ENCODE measurements at regions not wholly inside any gene's neighbourhood (a gene's known extent, or its start where the extent isn't known, plus 50 kb on each side); places are given as distances from the start of the nearest gene placed in this dataset.

- DNase-seq (ENCODE audit: low spot score) = no peak
- in situ Hi-C loops (cut with HindIII; ENCODE audit: low sequenced_read_pairs) = no loop called here
These were observed 190.8 kb upstream of the MTPN start for GRCh38 chr7:136167991-136168390.

- in situ Hi-C loops (cut with HindIII; ENCODE audit: low sequenced_read_pairs) = no loop called here
- DNase-seq (ENCODE audit: low spot score) = no peak
These were observed 189.4 kb upstream of the MTPN start for GRCh38 chr7:136166521-136166920.

GRCh38 chr7:136163340-136163801 lies 186.2 kb upstream of the MTPN start:
- no peak for DNase-seq (ENCODE audit: low spot score)
- in situ Hi-C loops (cut with HindIII; ENCODE audit: low sequenced_read_pairs) = no loop called here

- in situ Hi-C loops (cut with HindIII; ENCODE audit: low sequenced_read_pairs) = no loop called here
- DNase-seq (ENCODE audit: low spot score) = no peak
These were observed 173.2 kb upstream of the MTPN start for GRCh38 chr7:136150311-136150710.

GRCh38 chr7:136148920-136149319 lies 171.8 kb upstream of the MTPN start:
- DNase-seq (ENCODE audit: low spot score) = no peak
- in situ Hi-C loops (cut with HindIII; ENCODE audit: low sequenced_read_pairs) = no loop called here

- in situ Hi-C loops (cut with HindIII; ENCODE audit: low sequenced_read_pairs) = no loop called here
- no peak for DNase-seq (ENCODE audit: low spot score)
These were observed 169.8 kb upstream of the MTPN start for GRCh38 chr7:136146925-136147324.

GRCh38 chr7:136144182-136144581 lies 167.0 kb upstream of the MTPN start:
- no peak for DNase-seq (ENCODE audit: low spot score)
- in situ Hi-C loops (cut with HindIII; ENCODE audit: low sequenced_read_pairs) = no loop called here

- DNase-seq (ENCODE audit: low spot score) = peak; percentile 17
- in situ Hi-C loops (cut with HindIII; ENCODE audit: low sequenced_read_pairs) = no loop called here
These were observed 166.1 kb upstream of the MTPN start for GRCh38 chr7:136143271-136143670.

- no peak for DNase-seq (ENCODE audit: low spot score)
- in situ Hi-C loops (cut with HindIII; ENCODE audit: low sequenced_read_pairs) = no loop called here
These were observed 165.4 kb upstream of the MTPN start for GRCh38 chr7:136142583-136142982.

- DNase-seq (ENCODE audit: low spot score) = no peak
- in situ Hi-C loops (cut with HindIII; ENCODE audit: low sequenced_read_pairs) = no loop called here
These were observed 163.3 kb upstream of the MTPN start for GRCh38 chr7:136140469-136140868.

GRCh38 chr7:136139417-136139816 lies 162.3 kb upstream of the MTPN start:
- peak; percentile 61 for DNase-seq (ENCODE audit: low spot score)
- in situ Hi-C loops (cut with HindIII; ENCODE audit: low sequenced_read_pairs) = no loop called here

- DNase-seq (ENCODE audit: low spot score) = peak; percentile 33
- in situ Hi-C loops (cut with HindIII; ENCODE audit: low sequenced_read_pairs) = no loop called here
These were observed 161.8 kb upstream of the MTPN start for GRCh38 chr7:136138991-136139390.

- in situ Hi-C loops (cut with HindIII; ENCODE audit: low sequenced_read_pairs) = no loop called here
- no peak for DNase-seq (ENCODE audit: low spot score)
These were observed 159.8 kb upstream of the MTPN start for GRCh38 chr7:136136906-136137454.

- DNase-seq (ENCODE audit: low spot score) = no peak
- in situ Hi-C loops (cut with HindIII; ENCODE audit: low sequenced_read_pairs) = no loop called here
These were observed 157.3 kb upstream of the MTPN start for GRCh38 chr7:136134503-136134902.

GRCh38 chr7:136133551-136133950 lies 156.4 kb upstream of the MTPN start:
- in situ Hi-C loops (cut with HindIII; ENCODE audit: low sequenced_read_pairs) = no loop called here
- no peak for DNase-seq (ENCODE audit: low spot score)

GRCh38 chr7:136131304-136131630 lies 154.1 kb upstream of the MTPN start:
- no peak for DNase-seq (ENCODE audit: low spot score)
- in situ Hi-C loops (cut with HindIII; ENCODE audit: low sequenced_read_pairs) = no loop called here

- in situ Hi-C loops (cut with HindIII; ENCODE audit: low sequenced_read_pairs) = no loop called here
- DNase-seq (ENCODE audit: low spot score) = no peak
These were observed 153.5 kb upstream of the MTPN start for GRCh38 chr7:136130511-136131303.

GRCh38 chr7:136128050-136128449 lies 150.9 kb upstream of the MTPN start:
- in situ Hi-C loops (cut with HindIII; ENCODE audit: low sequenced_read_pairs) = no loop called here
- no peak for DNase-seq (ENCODE audit: low spot score)

GRCh38 chr7:136123352-136123751 lies 146.2 kb upstream of the MTPN start:
- in situ Hi-C loops (cut with HindIII; ENCODE audit: low sequenced_read_pairs) = no loop called here
- DNase-seq (ENCODE audit: low spot score) = no peak

- in situ Hi-C loops (cut with HindIII; ENCODE audit: low sequenced_read_pairs) = no loop called here
These were observed 144.9 kb upstream of the MTPN start for GRCh38 chr7:136122026-136122425.

GRCh38 chr7:136117539-136117938 lies 140.4 kb upstream of the MTPN start:
- in situ Hi-C loops (cut with HindIII; ENCODE audit: low sequenced_read_pairs) = no loop called here
- DNase-seq (ENCODE audit: low spot score) = no peak

More at GRCh38 chr7:136122026-136122425, 144.9 kb upstream of the MTPN start:
- DNase-seq (ENCODE audit: low spot score) = no peak

Data from G401 (cell line).